HG02798 (cell line): ENCODE measurements at regions not wholly inside any gene's neighbourhood (a gene's known extent, or its start where the extent isn't known, plus 50 kb on each side); places are given as distances from the start of the nearest gene placed in this dataset.

ENCODE experiments used
- ATAC-seq: cut with Tn5 transposase; IDR thresholded peaks from one replicate; pipeline ENCODE4 v1.9.1; 2021; ENCODE audit warnings: mild to moderate bottlenecking; ENCODE audit not compliant: unreplicated experiment, poor library complexity

GRCh38 chr5:2201421-2201820 lies 318.7 kb upstream of the IRX4 start:
- no peak for ATAC-seq

GRCh38 chr5:2201011-2201410 lies 318.3 kb upstream of the IRX4 start:
- no peak for ATAC-seq

GRCh38 chr5:2200261-2200950 lies 317.7 kb upstream of the IRX4 start:
- ATAC-seq = no peak

GRCh38 chr5:2199697-2200096 lies 317.0 kb upstream of the IRX4 start:
- no peak for ATAC-seq

- ATAC-seq = no peak
Measured at GRCh38 chr5:2196989-2197619, 314.4 kb upstream of the IRX4 start.

GRCh38 chr5:2196416-2196815 lies 313.7 kb upstream of the IRX4 start:
- no peak for ATAC-seq

- no peak for ATAC-seq
Measured at GRCh38 chr5:2194949-2195348, 312.2 kb upstream of the IRX4 start.

- ATAC-seq = no peak
Measured at GRCh38 chr5:2194236-2194555, 311.5 kb upstream of the IRX4 start.

GRCh38 chr5:2193542-2194235 lies 311.0 kb upstream of the IRX4 start:
- no peak for ATAC-seq

GRCh38 chr5:2193142-2193541 lies 310.4 kb upstream of the IRX4 start:
- ATAC-seq = no peak

GRCh38 chr5:2192496-2192895 lies 309.8 kb upstream of the IRX4 start:
- ATAC-seq = no peak

- no peak for ATAC-seq
Measured at GRCh38 chr5:2191972-2192371, 309.2 kb upstream of the IRX4 start.

GRCh38 chr5:2190549-2190948 lies 307.8 kb upstream of the IRX4 start:
- ATAC-seq = no peak

GRCh38 chr5:2188661-2189060 lies 305.9 kb upstream of the IRX4 start:
- no peak for ATAC-seq

- no peak for ATAC-seq
Measured at GRCh38 chr5:2188137-2188536, 305.4 kb upstream of the IRX4 start.

GRCh38 chr5:2187687-2188086 lies 305.0 kb upstream of the IRX4 start:
- ATAC-seq = no peak

GRCh38 chr5:2187156-2187555 lies 304.4 kb upstream of the IRX4 start:
- no peak for ATAC-seq

GRCh38 chr5:2186472-2187015 lies 303.8 kb upstream of the IRX4 start:
- no peak for ATAC-seq

- no peak for ATAC-seq
Measured at GRCh38 chr5:2185646-2186471, 303.1 kb upstream of the IRX4 start.
